ENCODE measurements at regions not wholly inside any gene's neighbourhood (a gene's known extent, or its start where the extent isn't known, plus 50 kb on each side); places are given as distances from the start of the nearest gene placed in this dataset.
"Not testable (repeated sequence)": the region's sequence is repeated elsewhere in the genome, so short reads cannot be mapped to it uniquely, and the experiment has no call there.

- Histone ChIP-seq H3K4me2 (ENCODE audit: low read length) (no peak overlapping the region), H3K18ac (ENCODE audit: low read length) (no peak overlapping the region), H3K23ac (ENCODE audit: low read length) (no peak overlapping the region), H3K4me3 (ENCODE audit: low read depth, low read length) (no peak overlapping the region), H3K27ac (ENCODE audit: low read depth, low read length) (no peak overlapping the region), H4K8ac (ENCODE audit: low read depth, low read length) (no peak overlapping the region), H4K12ac (ENCODE audit: low read depth, low read length) (no peak overlapping the region), H4K91ac (ENCODE audit: low read depth, low read length) (no peak overlapping the region), H2BK5ac (ENCODE audit: low read depth, low read length, poor library complexity) (no peak overlapping the region), H3K27me3 (ENCODE audit: insufficient read depth, low read length) (no peaks in the 10 kb centered on the region), H3K79me2 (ENCODE audit: control insufficient read depth, insufficient read depth, low read length, poor library complexity) (no peaks in the 10 kb centered on the region), H2BK12ac (ENCODE audit: low read length) (no peak overlapping the region), H2AK5ac (ENCODE audit: low read length) (no peak overlapping the region), H3K79me1 (ENCODE audit: low read length) (no peaks in the 10 kb centered on the region), H2BK120ac (ENCODE audit: insufficient read depth, low read length, poor library complexity) (no peak overlapping the region), H3K4ac (ENCODE audit: low read depth, low read length) (no peak overlapping the region), H3K4me1 (ENCODE audit: control insufficient read depth in 1 of 2, insufficient read depth in 2 of 2, low read length in 2 of 2) (no peaks in the 10 kb centered on the region), H3K9ac (ENCODE audit: low read length) (no peak overlapping the region), H3K9me3 (ENCODE audit: insufficient read depth, low read depth, low read length) (no peaks in the 10 kb centered on the region), H3K36me3 (ENCODE audit: control insufficient read depth in 1 of 2, insufficient read depth in 2 of 2, low read length in 2 of 2) (no peaks in the 10 kb centered on the region), H3K14ac (ENCODE audit: low read length) (no peak overlapping the region), H2AFZ (ENCODE audit: insufficient read depth, low read length, poor library complexity) (no peak overlapping the region)
- no CpG with 5 or more reads among the region's 1 CpG for WGBS (ENCODE audit: extremely low coverage, insufficient coverage, insufficient read length)
- no peak for DNase-seq
These were observed 559.9 kb upstream of the PBX1 start for GRCh38 chr1:163999131-163999530.

- H3K9me3 ChIP-seq (ENCODE audit: insufficient read depth, low read depth, low read length); H3K27me3 ChIP-seq (ENCODE audit: insufficient read depth, low read length); H3K23ac ChIP-seq (ENCODE audit: low read length); H3K9ac ChIP-seq (ENCODE audit: low read length); H3K14ac ChIP-seq (ENCODE audit: low read length); H2BK5ac ChIP-seq (ENCODE audit: low read depth, low read length, poor library complexity); H3K27ac ChIP-seq (ENCODE audit: low read depth, low read length); DNase-seq; H3K4ac ChIP-seq (ENCODE audit: low read depth, low read length); H3K4me2 ChIP-seq (ENCODE audit: low read length); H4K91ac ChIP-seq (ENCODE audit: low read depth, low read length); H3K79me1 ChIP-seq (ENCODE audit: low read length); H3K18ac ChIP-seq (ENCODE audit: low read length); H3K79me2 ChIP-seq (ENCODE audit: control insufficient read depth, insufficient read depth, low read length, poor library complexity); H2AK5ac ChIP-seq (ENCODE audit: low read length); H4K12ac ChIP-seq (ENCODE audit: low read depth, low read length); H3K36me3 ChIP-seq (ENCODE audit: control insufficient read depth in 1 of 2, insufficient read depth in 2 of 2, low read length in 2 of 2); H3K4me1 ChIP-seq (ENCODE audit: control insufficient read depth in 1 of 2, insufficient read depth in 2 of 2, low read length in 2 of 2); H4K8ac ChIP-seq (ENCODE audit: low read depth, low read length); H2BK120ac ChIP-seq (ENCODE audit: insufficient read depth, low read length, poor library complexity); H2BK12ac ChIP-seq (ENCODE audit: low read length); H3K4me3 ChIP-seq (ENCODE audit: low read depth, low read length); H2AFZ ChIP-seq (ENCODE audit: insufficient read depth, low read length, poor library complexity): not testable (repeated sequence)
- no CpG with 5 or more reads among the region's 3 CpGs for WGBS (ENCODE audit: extremely low coverage, insufficient coverage, insufficient read length)
These were observed 552.8 kb upstream of the PBX1 start for GRCh38 chr1:164006186-164006585.

GRCh38 chr1:164006621-164007020, 552.4 kb upstream of the PBX1 start:
- no peak overlapping the region for H4K8ac ChIP-seq (ENCODE audit: low read depth, low read length)
- no peak overlapping the region for H2AFZ ChIP-seq (ENCODE audit: insufficient read depth, low read length, poor library complexity)
- H3K27ac ChIP-seq (ENCODE audit: low read depth, low read length): no peak overlapping the region
- H3K9ac ChIP-seq (ENCODE audit: low read length): no peak overlapping the region
- no peaks in the 10 kb centered on the region for H3K27me3 ChIP-seq (ENCODE audit: insufficient read depth, low read length)
- no peak overlapping the region for H3K14ac ChIP-seq (ENCODE audit: low read length)
- no peaks in the 10 kb centered on the region for H3K9me3 ChIP-seq (ENCODE audit: insufficient read depth, low read depth, low read length)
- H4K91ac ChIP-seq (ENCODE audit: low read depth, low read length): no peak overlapping the region
- no CpG with 5 or more reads among the region's 4 CpGs for WGBS (ENCODE audit: extremely low coverage, insufficient coverage, insufficient read length)
- H3K4me2 ChIP-seq (ENCODE audit: low read length): no peak overlapping the region
- no peak overlapping the region for H2BK12ac ChIP-seq (ENCODE audit: low read length)
- H2BK120ac ChIP-seq (ENCODE audit: insufficient read depth, low read length, poor library complexity): no peak overlapping the region
- no peak overlapping the region for H3K4me3 ChIP-seq (ENCODE audit: low read depth, low read length)
- H3K4me1 ChIP-seq (ENCODE audit: control insufficient read depth in 1 of 2, insufficient read depth in 2 of 2, low read length in 2 of 2): no peaks in the 10 kb centered on the region
- no peaks in the 10 kb centered on the region for H3K79me1 ChIP-seq (ENCODE audit: low read length)
- no peak overlapping the region for H3K18ac ChIP-seq (ENCODE audit: low read length)
- no peak overlapping the region for H3K23ac ChIP-seq (ENCODE audit: low read length)
- no peak for DNase-seq
- no peaks in the 10 kb centered on the region for H3K79me2 ChIP-seq (ENCODE audit: control insufficient read depth, insufficient read depth, low read length, poor library complexity)
- no peaks in the 10 kb centered on the region for H3K36me3 ChIP-seq (ENCODE audit: control insufficient read depth in 1 of 2, insufficient read depth in 2 of 2, low read length in 2 of 2)
- no peak overlapping the region for H2BK5ac ChIP-seq (ENCODE audit: low read depth, low read length, poor library complexity)
- no peak overlapping the region for H2AK5ac ChIP-seq (ENCODE audit: low read length)
- H3K4ac ChIP-seq (ENCODE audit: low read depth, low read length): no peak overlapping the region
- no peak overlapping the region for H4K12ac ChIP-seq (ENCODE audit: low read depth, low read length)

- Histone ChIP-seq H3K4me1 (ENCODE audit: control insufficient read depth in 1 of 2, insufficient read depth in 2 of 2, low read length in 2 of 2) (no peaks in the 10 kb centered on the region), H3K23ac (ENCODE audit: low read length) (no peak overlapping the region), H3K14ac (ENCODE audit: low read length) (no peak overlapping the region), H2AFZ (ENCODE audit: insufficient read depth, low read length, poor library complexity) (no peak overlapping the region), H3K18ac (ENCODE audit: low read length) (no peak overlapping the region), H3K36me3 (ENCODE audit: control insufficient read depth in 1 of 2, insufficient read depth in 2 of 2, low read length in 2 of 2) (no peaks in the 10 kb centered on the region), H3K4me2 (ENCODE audit: low read length) (no peak overlapping the region), H3K4ac (ENCODE audit: low read depth, low read length) (no peak overlapping the region), H3K9me3 (ENCODE audit: insufficient read depth, low read depth, low read length) (peaks cover 2% of the 10 kb centered on the region), H4K12ac (ENCODE audit: low read depth, low read length) (no peak overlapping the region), H3K79me2 (ENCODE audit: control insufficient read depth, insufficient read depth, low read length, poor library complexity) (no peaks in the 10 kb centered on the region), H2BK12ac (ENCODE audit: low read length) (no peak overlapping the region), H3K27ac (ENCODE audit: low read depth, low read length) (no peak overlapping the region), H3K27me3 (ENCODE audit: insufficient read depth, low read length) (no peaks in the 10 kb centered on the region), H3K9ac (ENCODE audit: low read length) (no peak overlapping the region), H2AK5ac (ENCODE audit: low read length) (no peak overlapping the region), H3K79me1 (ENCODE audit: low read length) (no peaks in the 10 kb centered on the region), H4K91ac (ENCODE audit: low read depth, low read length) (no peak overlapping the region), H4K8ac (ENCODE audit: low read depth, low read length) (no peak overlapping the region), H2BK5ac (ENCODE audit: low read depth, low read length, poor library complexity) (no peak overlapping the region), H3K4me3 (ENCODE audit: low read depth, low read length) (no peak overlapping the region), H2BK120ac (ENCODE audit: insufficient read depth, low read length, poor library complexity) (no peak overlapping the region)
- no peak for DNase-seq
- no CpG with 5 or more reads among the region's 1 CpG for WGBS (ENCODE audit: extremely low coverage, insufficient coverage, insufficient read length)
These were observed 541.7 kb upstream of the PBX1 start for GRCh38 chr1:164017239-164017638.
